Nephron progenitor cell (in vitro differentiated cells): ENCODE measurements at regions not wholly inside any gene's neighbourhood (a gene's known extent, or its start where the extent isn't known, plus 50 kb on each side); places are given as distances from the start of the nearest gene placed in this dataset.

ENCODE experiments used
- DNase-seq: peaks from one replicate; pipeline ENCODE4 v3.0.0; 2021
- H3K27ac Mint-ChIP-seq: 2 replicates; pipeline ENCODE4 v1.8.0; 2021; ENCODE audit warnings: mild to moderate bottlenecking, moderate library complexity, mixed read lengths
- H3K27me3 Mint-ChIP-seq: 2 replicates; pipeline ENCODE4 v1.8.0; 2021; ENCODE audit warnings: mild to moderate bottlenecking, low read depth, mixed read lengths; ENCODE audit not compliant: poor library complexity
- H3K36me3 Mint-ChIP-seq: 2 replicates; pipeline ENCODE4 v1.8.0; 2021; ENCODE audit warnings: low read depth, mixed read lengths
- H3K4me1 Mint-ChIP-seq: 2 replicates; pipeline ENCODE4 v1.8.0; 2021; ENCODE audit warnings: mixed read lengths
- H3K4me3 Mint-ChIP-seq: 2 replicates; pipeline ENCODE4 v1.8.0; 2021; ENCODE audit warnings: mild to moderate bottlenecking, moderate library complexity, mixed read lengths
- H3K9me3 Mint-ChIP-seq: 2 replicates; pipeline ENCODE4 v1.8.0; 2021; ENCODE audit warnings: mild to moderate bottlenecking, moderate library complexity, mixed read lengths
- TF ChIP-seq, protein P1 (sequence below): fragments of 200-600 bp; sonication (generic); IDR thresholded peaks from 2 replicates; pipeline ENCODE4 v1.5.0; 2021; ENCODE audit warnings: antibody characterized with exemption

DNA sequence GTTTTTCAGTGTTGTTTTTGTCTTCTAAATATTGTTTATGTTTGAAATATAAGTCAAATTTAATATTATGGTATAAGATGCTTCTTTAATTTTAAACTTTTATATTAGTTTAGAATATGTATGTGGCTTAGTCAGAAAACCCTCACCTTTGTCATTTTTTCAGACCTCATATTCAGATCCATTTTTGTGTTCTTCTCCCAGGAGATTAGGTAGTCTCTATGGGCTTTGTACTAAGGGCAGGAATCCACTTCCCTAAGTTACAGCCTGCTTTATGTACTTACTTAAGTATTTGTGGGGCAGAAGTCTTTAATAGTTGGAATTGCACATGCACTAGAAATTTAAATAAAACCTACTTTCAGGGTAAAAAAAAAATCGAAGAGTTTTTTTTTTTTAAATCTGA is 63.5 kb upstream of the TENM3 start:
- H3K4me1 Mint-ChIP-seq: peaks cover 10% of the 10 kb centered on the region
- no peaks in the 10 kb centered on the region for H3K36me3 Mint-ChIP-seq
- H3K27ac Mint-ChIP-seq: no peak overlapping the region
- TF ChIP-seq, protein P1, sequence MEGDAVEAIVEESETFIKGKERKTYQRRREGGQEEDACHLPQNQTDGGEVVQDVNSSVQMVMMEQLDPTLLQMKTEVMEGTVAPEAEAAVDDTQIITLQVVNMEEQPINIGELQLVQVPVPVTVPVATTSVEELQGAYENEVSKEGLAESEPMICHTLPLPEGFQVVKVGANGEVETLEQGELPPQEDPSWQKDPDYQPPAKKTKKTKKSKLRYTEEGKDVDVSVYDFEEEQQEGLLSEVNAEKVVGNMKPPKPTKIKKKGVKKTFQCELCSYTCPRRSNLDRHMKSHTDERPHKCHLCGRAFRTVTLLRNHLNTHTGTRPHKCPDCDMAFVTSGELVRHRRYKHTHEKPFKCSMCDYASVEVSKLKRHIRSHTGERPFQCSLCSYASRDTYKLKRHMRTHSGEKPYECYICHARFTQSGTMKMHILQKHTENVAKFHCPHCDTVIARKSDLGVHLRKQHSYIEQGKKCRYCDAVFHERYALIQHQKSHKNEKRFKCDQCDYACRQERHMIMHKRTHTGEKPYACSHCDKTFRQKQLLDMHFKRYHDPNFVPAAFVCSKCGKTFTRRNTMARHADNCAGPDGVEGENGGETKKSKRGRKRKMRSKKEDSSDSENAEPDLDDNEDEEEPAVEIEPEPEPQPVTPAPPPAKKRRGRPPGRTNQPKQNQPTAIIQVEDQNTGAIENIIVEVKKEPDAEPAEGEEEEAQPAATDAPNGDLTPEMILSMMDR: no peak
- no peak overlapping the region for H3K4me3 Mint-ChIP-seq
- H3K9me3 Mint-ChIP-seq: no peaks in the 10 kb centered on the region
- peaks cover 2% of the 10 kb centered on the region for H3K27me3 Mint-ChIP-seq
- DNase-seq: no peak

DNA sequence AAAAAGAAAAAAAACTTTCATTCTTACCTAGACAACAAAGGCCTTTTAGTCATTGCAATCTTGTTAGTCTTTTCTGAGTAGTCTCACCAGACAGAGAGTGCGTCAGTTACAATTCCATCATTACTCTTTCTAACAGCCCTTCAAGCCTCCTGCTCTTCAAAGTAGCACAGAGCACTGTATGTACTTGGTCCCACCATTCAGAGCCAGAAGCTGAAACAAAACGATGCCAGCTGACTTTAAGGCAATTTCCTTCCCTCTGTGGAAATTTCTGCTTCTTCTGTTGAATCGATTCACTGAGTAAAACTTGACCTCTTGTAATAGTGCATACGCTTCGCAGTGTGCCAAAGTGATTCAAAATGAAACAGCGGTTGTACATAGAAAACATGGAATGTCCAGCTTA is 57.7 kb upstream of the TENM3 start:
- no peaks in the 10 kb centered on the region for H3K36me3 Mint-ChIP-seq
- H3K27me3 Mint-ChIP-seq: peaks cover 3% of the 10 kb centered on the region
- TF ChIP-seq, protein P1: no peak
- no peak overlapping the region for H3K27ac Mint-ChIP-seq
- H3K9me3 Mint-ChIP-seq: no peaks in the 10 kb centered on the region
- no peak overlapping the region for H3K4me3 Mint-ChIP-seq
- H3K4me1 Mint-ChIP-seq: peaks cover 33% of the 10 kb centered on the region
- no peak for DNase-seq

GRCh38 chr4:182187674-182188073 is 55.5 kb upstream of the TENM3 start:
- peaks cover 50% of the 10 kb centered on the region for H3K4me1 Mint-ChIP-seq
- H3K9me3 Mint-ChIP-seq: no peaks in the 10 kb centered on the region
- no peaks in the 10 kb centered on the region for H3K36me3 Mint-ChIP-seq
- H3K27ac Mint-ChIP-seq: no peak overlapping the region
- no peak overlapping the region for H3K4me3 Mint-ChIP-seq
- H3K27me3 Mint-ChIP-seq: peaks cover 3% of the 10 kb centered on the region
- no peak for DNase-seq
- TF ChIP-seq, protein P1: no peak

GRCh38 chr4:182188622-182189021 is 54.6 kb upstream of the TENM3 start:
- Mint-ChIP-seq H3K36me3 (no peaks in the 10 kb centered on the region), H3K9me3 (no peaks in the 10 kb centered on the region), H3K4me3 (no peak overlapping the region), H3K27me3 (peaks cover 3% of the 10 kb centered on the region), H3K27ac (no peak overlapping the region), H3K4me1 (peaks cover 60% of the 10 kb centered on the region)
- no peak for DNase-seq
- TF ChIP-seq, protein P1: no peak

DNA sequence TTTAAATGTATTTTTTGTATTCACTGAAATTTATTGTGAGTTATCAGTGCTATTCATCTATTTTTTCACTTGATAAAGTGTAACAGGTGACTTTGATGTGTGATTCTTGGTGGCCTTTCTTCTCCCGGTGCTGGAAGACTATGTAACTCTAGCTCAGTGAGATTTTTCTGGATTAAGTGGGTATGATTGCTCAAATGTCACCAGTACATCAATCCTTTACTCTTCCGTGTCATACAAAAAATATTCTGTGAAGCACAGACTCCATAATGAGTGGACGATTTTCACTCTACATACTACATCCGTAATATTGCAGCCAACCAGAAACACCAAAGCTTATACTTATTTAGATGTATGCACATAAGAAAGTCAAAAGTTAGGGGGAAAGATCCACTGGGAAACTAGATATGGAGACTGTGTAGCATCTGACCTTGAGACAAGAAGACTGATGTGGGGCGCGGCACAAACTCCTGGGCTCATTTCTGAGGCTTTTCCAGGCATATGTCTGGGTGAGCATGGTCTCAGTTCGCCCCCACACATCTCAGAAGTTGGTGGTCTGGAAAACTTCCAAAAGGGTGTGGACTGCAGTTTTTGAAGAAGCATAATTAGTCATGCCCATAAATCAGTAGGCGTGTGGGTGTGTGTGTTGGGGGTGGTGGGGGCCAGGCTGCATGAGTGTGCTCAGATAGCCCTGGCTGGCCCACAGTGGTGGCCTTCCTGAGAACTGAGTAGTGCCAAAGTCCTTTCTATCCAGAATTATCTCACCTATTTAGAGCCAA is 53.9 kb upstream of the TENM3 start:
- TF ChIP-seq, protein P1: no peak
- peaks cover 3% of the 10 kb centered on the region for H3K27me3 Mint-ChIP-seq
- peak overlapping the region; percentile 88 for H3K27ac Mint-ChIP-seq
- H3K9me3 Mint-ChIP-seq: no peaks in the 10 kb centered on the region
- peaks cover 63% of the 10 kb centered on the region for H3K4me1 Mint-ChIP-seq
- peak; percentile 38 for DNase-seq
- H3K36me3 Mint-ChIP-seq: no peaks in the 10 kb centered on the region
- peak overlapping the region; percentile 28 for H3K4me3 Mint-ChIP-seq

GRCh38 chr4:182190306-182190705 is 52.9 kb upstream of the TENM3 start:
- Mint-ChIP-seq H3K27ac (no peak overlapping the region), H3K27me3 (no peaks in the 10 kb centered on the region), H3K36me3 (no peaks in the 10 kb centered on the region), H3K4me1 (peaks cover 65% of the 10 kb centered on the region), H3K4me3 (no peak overlapping the region), H3K9me3 (no peaks in the 10 kb centered on the region)
- no peak for DNase-seq
- TF ChIP-seq, protein P1: no peak
